Mucosa of rectum (tissue), 2 donors: ENCODE measurements at regions not wholly inside any gene's neighbourhood (a gene's known extent, or its start where the extent isn't known, plus 50 kb on each side); places are given as distances from the start of the nearest gene placed in this dataset.

ENCODE experiments used
- H3K27ac ChIP-seq, 2 donors: one replicate each; pipeline ENCODE4 v1.7.0; 2013; ENCODE audit warnings: inconsistent platforms in 2 of 2, low read depth in 2 of 2, low read length in 2 of 2
- H3K27me3 ChIP-seq, 2 donors: one replicate each; pipeline ENCODE4 v1.7.0; 2013; ENCODE audit warnings: low read length in 2 of 2; ENCODE audit not compliant: control insufficient read depth in 2 of 2, insufficient read depth in 2 of 2
- H3K36me3 ChIP-seq, 2 donors: one replicate each; pipeline ENCODE4 v1.7.0; 2013; ENCODE audit warnings: low read length in 2 of 2; ENCODE audit not compliant: control insufficient read depth in 2 of 2, insufficient read depth in 2 of 2
- H3K4me1 ChIP-seq, 2 donors: one replicate each; pipeline ENCODE4 v1.7.0; 2013; ENCODE audit warnings: low read length in 2 of 2, mild to moderate bottlenecking in 1 of 2; ENCODE audit not compliant: control insufficient read depth in 2 of 2, insufficient read depth in 2 of 2
- H3K4me3 ChIP-seq, 2 donors: one replicate each; pipeline ENCODE4 v1.7.0; 2013; ENCODE audit warnings: low read length in 2 of 2
- H3K9ac ChIP-seq, 2 donors: one replicate each; pipeline ENCODE4 v1.7.0; 2013; ENCODE audit warnings: low read length in 2 of 2, low read depth in 1 of 2, mild to moderate bottlenecking in 1 of 2
- H3K9me3 ChIP-seq, 2 donors: one replicate each; pipeline ENCODE4 v1.7.0; 2013; ENCODE audit warnings: low read length in 2 of 2; ENCODE audit not compliant: control insufficient read depth in 2 of 2
- donor health status: healthy.
- donor health status: Normal muscosa, but diverticular disease.

GRCh38 chr12:98424726-98425401 is 90.5 kb upstream of the TMPO start:
- no peak overlapping the region for H3K27ac ChIP-seq
- H3K4me1 ChIP-seq, result peaks cover 11 to 22% of the 10 kb centered on the region in 2 donors
- no peaks in the 10 kb centered on the region for H3K9me3 ChIP-seq

GRCh38 chr12:98425859-98426258 is 89.5 kb upstream of the TMPO start:
- Histone ChIP-seq H3K27me3 (no peaks in the 10 kb centered on the region), H3K9me3 (no peaks in the 10 kb centered on the region), H3K36me3 (no peaks in the 10 kb centered on the region), H3K4me3 (no peak overlapping the region), H3K27ac (no peak overlapping the region), H3K9ac (no peak overlapping the region), H3K4me1 (peaks cover 11 to 22% of the 10 kb centered on the region in 2 donors)

More at GRCh38 chr12:98424726-98425401, 90.5 kb upstream of the TMPO start:
- Histone ChIP-seq H3K36me3 (no peaks in the 10 kb centered on the region), H3K4me3 (peak overlapping the region in 1 of 2 donors; percentile 53), H3K27me3 (no peaks in the 10 kb centered on the region), H3K9ac (no peak overlapping the region)

- H3K27ac ChIP-seq, result no peak overlapping the region
- H3K9me3 ChIP-seq, result no peaks in the 10 kb centered on the region
- H3K4me1 ChIP-seq, result no peaks in the 10 kb centered on the region
- H3K36me3 ChIP-seq, result no peaks in the 10 kb centered on the region
- H3K9ac ChIP-seq, result no peak overlapping the region
- H3K27me3 ChIP-seq, result no peaks in the 10 kb centered on the region
- no peak overlapping the region for H3K4me3 ChIP-seq
Observed at GRCh38 chr12:98431089-98431488, 84.3 kb upstream of the TMPO start.

GRCh38 chr12:98437166-98437565 is 78.2 kb upstream of the TMPO start:
- Histone ChIP-seq H3K36me3 (no peaks in the 10 kb centered on the region), H3K27me3 (no peaks in the 10 kb centered on the region), H3K9me3 (no peaks in the 10 kb centered on the region), H3K27ac (no peak overlapping the region), H3K4me3 (no peak overlapping the region), H3K9ac (no peak overlapping the region), H3K4me1 (no peaks in the 10 kb centered on the region)

GRCh38 chr12:98437806-98438595 is 77.4 kb upstream of the TMPO start:
- no peak overlapping the region for H3K27ac ChIP-seq
- no peaks in the 10 kb centered on the region for H3K27me3 ChIP-seq

GRCh38 chr12:98438656-98439230 is 76.6 kb upstream of the TMPO start:
- no peak overlapping the region for H3K9ac ChIP-seq
- no peaks in the 10 kb centered on the region for H3K36me3 ChIP-seq
- no peak overlapping the region for H3K27ac ChIP-seq
- no peaks in the 10 kb centered on the region for H3K27me3 ChIP-seq
- H3K9me3 ChIP-seq, result no peaks in the 10 kb centered on the region
- H3K4me1 ChIP-seq, result no peaks in the 10 kb centered on the region
- no peak overlapping the region for H3K4me3 ChIP-seq

More at GRCh38 chr12:98437806-98438595, 77.4 kb upstream of the TMPO start:
- H3K9ac ChIP-seq, result no peak overlapping the region
- no peaks in the 10 kb centered on the region for H3K9me3 ChIP-seq
- no peak overlapping the region for H3K4me3 ChIP-seq
- H3K4me1 ChIP-seq, result no peaks in the 10 kb centered on the region
- H3K36me3 ChIP-seq, result no peaks in the 10 kb centered on the region

GRCh38 chr12:98439471-98439951 is 75.9 kb upstream of the TMPO start:
- H3K4me1 ChIP-seq, result no peaks in the 10 kb centered on the region
- no peak overlapping the region for H3K4me3 ChIP-seq
- H3K9me3 ChIP-seq, result no peaks in the 10 kb centered on the region

GRCh38 chr12:98439981-98440581 is 75.3 kb upstream of the TMPO start:
- Histone ChIP-seq H3K4me3 (no peak overlapping the region), H3K4me1 (no peaks in the 10 kb centered on the region), H3K36me3 (no peaks in the 10 kb centered on the region), H3K27me3 (no peaks in the 10 kb centered on the region), H3K9ac (no peak overlapping the region), H3K9me3 (no peaks in the 10 kb centered on the region), H3K27ac (peak overlapping the region in 1 of 2 donors; percentile 34)

More at GRCh38 chr12:98439471-98439951, 75.9 kb upstream of the TMPO start:
- H3K36me3 ChIP-seq, result no peaks in the 10 kb centered on the region
- peak overlapping the region; percentile 34 to 46 for H3K27ac ChIP-seq
- H3K9ac ChIP-seq, result no peak overlapping the region
- no peaks in the 10 kb centered on the region for H3K27me3 ChIP-seq

GRCh38 chr12:98446060-98446459 is 69.3 kb upstream of the TMPO start:
- no peaks in the 10 kb centered on the region for H3K27me3 ChIP-seq

GRCh38 chr12:98446682-98447081 is 68.7 kb upstream of the TMPO start:
- no peaks in the 10 kb centered on the region for H3K9me3 ChIP-seq
- H3K9ac ChIP-seq, result no peak overlapping the region
- H3K4me1 ChIP-seq, result no peaks in the 10 kb centered on the region
- H3K27ac ChIP-seq, result no peak overlapping the region
- no peaks in the 10 kb centered on the region for H3K36me3 ChIP-seq
- H3K4me3 ChIP-seq, result no peak overlapping the region
- no peaks in the 10 kb centered on the region for H3K27me3 ChIP-seq

More at GRCh38 chr12:98446060-98446459, 69.3 kb upstream of the TMPO start:
- no peaks in the 10 kb centered on the region for H3K9me3 ChIP-seq
- H3K9ac ChIP-seq, result no peak overlapping the region
- no peak overlapping the region for H3K4me3 ChIP-seq
- H3K4me1 ChIP-seq, result no peaks in the 10 kb centered on the region
- H3K27ac ChIP-seq, result no peak overlapping the region
- H3K36me3 ChIP-seq, result no peaks in the 10 kb centered on the region
